ENCODE measurements at regions not wholly inside any gene's neighbourhood (a gene's known extent, or its start where the extent isn't known, plus 50 kb on each side); places are given as distances from the start of the nearest gene placed in this dataset.
"Not testable (repeated sequence)": the region's sequence is repeated elsewhere in the genome, so short reads cannot be mapped to it uniquely, and the experiment has no call there.

DNA sequence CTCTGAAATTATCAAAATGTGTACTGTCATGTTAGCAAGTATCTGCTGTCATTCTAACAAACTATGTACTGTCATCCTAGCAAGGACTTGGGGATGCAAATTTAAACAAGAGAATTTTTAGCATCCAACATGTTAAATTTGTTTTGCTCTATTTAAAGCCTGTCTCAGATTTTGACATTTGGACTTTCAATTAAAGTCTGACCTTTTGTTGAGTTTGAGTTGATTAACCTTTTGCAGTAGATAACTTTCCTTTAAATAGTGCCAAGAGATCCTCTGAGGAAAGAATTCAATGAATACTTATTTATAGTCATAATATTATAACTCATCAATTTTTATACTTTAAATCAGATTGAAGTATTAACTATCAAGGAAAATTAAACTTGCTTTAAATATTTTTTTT lies 80.2 kb downstream of the TDRD15 start:
- intact Hi-C loops (cut with DNase I; ENCODE audit: low total_unique reads), result no loop called here
- no peaks in the 10 kb centered on the region for H3K4me1 ChIP-seq
- H3K27ac ChIP-seq, result no peak overlapping the region
- no peak for DNase-seq
- H3K4me3 ChIP-seq, result no peak overlapping the region
- TF ChIP-seq POLR2AphosphoS5 (IDR thresholded peaks at IDR 0.05), result no peak
- H3K36me3 ChIP-seq, result no peaks in the 10 kb centered on the region
- no peaks in the 10 kb centered on the region for H3K9me3 ChIP-seq
- no peaks in the 10 kb centered on the region for H3K27me3 ChIP-seq

GRCh38 chr2:21214085-21214484 lies 90.3 kb downstream of the TDRD15 start:
- H3K4me3 ChIP-seq; H3K9me3 ChIP-seq; H3K27ac ChIP-seq; H3K36me3 ChIP-seq; H3K27me3 ChIP-seq; H3K4me1 ChIP-seq; intact Hi-C loops (cut with DNase I; ENCODE audit: low total_unique reads); DNase-seq: not testable (repeated sequence)
- WGBS, 5 donors, result 86 to 96% (median 92%) methylated on average over 8 to 10 of the region's 10 CpGs

DNA sequence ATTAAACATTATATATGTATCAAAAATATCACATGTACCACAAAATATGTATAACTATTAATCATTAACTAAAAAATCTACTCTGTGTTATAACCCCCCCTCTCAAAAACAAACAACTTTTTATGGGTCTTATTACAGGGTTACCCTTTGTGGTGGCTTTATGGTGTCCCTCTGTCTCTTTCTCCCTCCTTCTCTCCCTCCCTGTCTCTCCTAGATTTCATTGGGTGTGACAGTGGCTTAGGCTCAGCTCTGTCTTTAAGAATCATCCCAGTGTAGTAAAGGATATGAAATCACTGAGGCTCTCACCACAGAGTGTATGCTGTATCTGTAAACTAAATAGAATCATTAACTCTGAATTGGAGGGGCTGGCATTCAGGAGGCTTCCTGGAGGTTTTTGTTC lies 93.7 kb downstream of the TDRD15 start:
- H3K27ac ChIP-seq, result no peak overlapping the region
- no peak overlapping the region for H3K4me3 ChIP-seq
- intact Hi-C loops (cut with DNase I; ENCODE audit: low total_unique reads), result no loop called here
- H3K9me3 ChIP-seq, result no peaks in the 10 kb centered on the region
- no peak for TF ChIP-seq EP300 (IDR thresholded peaks at IDR 0.05)
- no peak for TF ChIP-seq POLR2AphosphoS5 (IDR thresholded peaks at IDR 0.05)
- no peak for TF ChIP-seq POLR2A (IDR thresholded peaks at IDR 0.05)
- TF ChIP-seq, protein P1, sequence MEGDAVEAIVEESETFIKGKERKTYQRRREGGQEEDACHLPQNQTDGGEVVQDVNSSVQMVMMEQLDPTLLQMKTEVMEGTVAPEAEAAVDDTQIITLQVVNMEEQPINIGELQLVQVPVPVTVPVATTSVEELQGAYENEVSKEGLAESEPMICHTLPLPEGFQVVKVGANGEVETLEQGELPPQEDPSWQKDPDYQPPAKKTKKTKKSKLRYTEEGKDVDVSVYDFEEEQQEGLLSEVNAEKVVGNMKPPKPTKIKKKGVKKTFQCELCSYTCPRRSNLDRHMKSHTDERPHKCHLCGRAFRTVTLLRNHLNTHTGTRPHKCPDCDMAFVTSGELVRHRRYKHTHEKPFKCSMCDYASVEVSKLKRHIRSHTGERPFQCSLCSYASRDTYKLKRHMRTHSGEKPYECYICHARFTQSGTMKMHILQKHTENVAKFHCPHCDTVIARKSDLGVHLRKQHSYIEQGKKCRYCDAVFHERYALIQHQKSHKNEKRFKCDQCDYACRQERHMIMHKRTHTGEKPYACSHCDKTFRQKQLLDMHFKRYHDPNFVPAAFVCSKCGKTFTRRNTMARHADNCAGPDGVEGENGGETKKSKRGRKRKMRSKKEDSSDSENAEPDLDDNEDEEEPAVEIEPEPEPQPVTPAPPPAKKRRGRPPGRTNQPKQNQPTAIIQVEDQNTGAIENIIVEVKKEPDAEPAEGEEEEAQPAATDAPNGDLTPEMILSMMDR (IDR thresholded peaks at IDR 0.05), result no peak
- H3K27me3 ChIP-seq, result no peaks in the 10 kb centered on the region
- no peaks in the 10 kb centered on the region for H3K36me3 ChIP-seq
- H3K4me1 ChIP-seq, result peaks cover 0 to 4% (median 0%) of the 10 kb centered on the region in 4 donors
- no peak for DNase-seq

DNA sequence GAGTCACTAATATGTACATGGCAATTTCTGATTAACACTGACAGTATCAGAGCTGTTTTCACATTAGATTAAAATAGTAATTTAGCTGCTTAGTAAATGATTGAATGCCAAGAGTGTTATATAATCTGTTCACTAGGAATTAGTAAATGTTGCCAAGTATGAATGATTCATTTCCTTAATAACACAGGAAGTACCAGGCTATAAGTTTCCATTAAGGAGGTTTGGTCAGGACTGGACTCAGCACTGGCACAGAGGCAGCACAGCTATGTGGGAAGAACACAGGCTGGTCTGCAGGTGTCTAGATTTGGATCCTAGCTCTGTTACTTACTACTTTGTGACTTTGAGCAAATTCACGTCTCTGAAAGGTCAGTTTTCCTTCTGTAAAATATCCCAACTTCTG lies 97.2 kb downstream of the TDRD15 start:
- peak in 1 of 2 donors; percentile 25 for DNase-seq
- 30 to 62% (median 53%) methylated on average over 1 of the region's 1 CpG for WGBS, 5 donors
- Histone ChIP-seq H3K27me3 (no peaks in the 10 kb centered on the region), H3K9me3 (no peaks in the 10 kb centered on the region), H3K4me1 (peaks cover 0 to 4% (median 0%) of the 10 kb centered on the region in 4 donors), H3K27ac (no peak overlapping the region), H3K4me3 (no peak overlapping the region), H3K36me3 (no peaks in the 10 kb centered on the region)
- no peak for TF ChIP-seq EP300 (IDR thresholded peaks at IDR 0.05)
- TF ChIP-seq, protein P1 (IDR thresholded peaks at IDR 0.05), result no peak
- no peak for TF ChIP-seq POLR2A (IDR thresholded peaks at IDR 0.05)
- TF ChIP-seq POLR2AphosphoS5 (IDR thresholded peaks at IDR 0.05), result no peak
- intact Hi-C loops (cut with DNase I; ENCODE audit: low total_unique reads), result no loop called here

- Histone ChIP-seq H3K9me3 (no peaks in the 10 kb centered on the region), H3K4me3 (no peak overlapping the region), H3K27ac (no peak overlapping the region), H3K4me1 (peaks cover 0 to 4% (median 0%) of the 10 kb centered on the region in 4 donors), H3K36me3 (no peaks in the 10 kb centered on the region), H3K27me3 (no peaks in the 10 kb centered on the region)
- DNase-seq, result no peak
- WGBS, 5 donors, result 79 to 88% (median 86%) methylated on average over 5 of the region's 5 CpGs
- no peak for TF ChIP-seq EP300 (IDR thresholded peaks at IDR 0.05)
- no peak for TF ChIP-seq POLR2A (IDR thresholded peaks at IDR 0.05)
- TF ChIP-seq, protein P1 (IDR thresholded peaks at IDR 0.05), result no peak
- no peak for TF ChIP-seq POLR2AphosphoS5 (IDR thresholded peaks at IDR 0.05)
- intact Hi-C loops (cut with DNase I; ENCODE audit: low total_unique reads), result no loop called here
Measured at GRCh38 chr2:21223618-21224017, 99.8 kb downstream of the TDRD15 start.
